ENCODE measurements at regions not wholly inside any gene's neighbourhood (a gene's known extent, or its start where the extent isn't known, plus 50 kb on each side); places are given as distances from the start of the nearest gene placed in this dataset.
A peak's percentile ranks its signal among the peaks of the same experiment; 100 is the strongest.

GRCh38 chr2:15730545-15731212 is 139.0 kb downstream of the DDX1 start:
- CTCF ChIA-PET = no interaction called here
- H3K36me3 ChIP-seq (ENCODE audit: control insufficient read depth, insufficient read depth, low read length) = no peaks in the 10 kb centered on the region
- BruUV-seq (replicated peaks) = no TSS peak
- intact Hi-C loops (cut with micrococcal nuclease; ENCODE audit: unreplicated experiment) (no loop called here), in situ Hi-C loops (cut with HindIII; ENCODE audit: low pct_unique_long_range_greater_than_20kb, low sequenced_read_pairs) (no loop called here)
- POLR2A ChIA-PET = no interaction called here
- DNase-seq (ENCODE audit: low read depth, low spot score) = peak; percentile 54
- no peak for TF ChIP-seq TCF7L2 (IDR thresholded peaks at IDR 0.05; ENCODE audit: low read depth, low read length)
- TF ChIP-seq POLR2AphosphoS5 (IDR thresholded peaks at IDR 0.05; ENCODE audit: low read depth, low read length) = peak; percentile 37; the same call in 1 of the 2 replicates
- H3K9me3 ChIP-seq (ENCODE audit: control insufficient read depth, insufficient read depth, low read depth, low read length) = no peaks in the 10 kb centered on the region
- ATAC-seq = peak; percentile 84
- no peaks in the 10 kb centered on the region for H3K27me3 ChIP-seq (ENCODE audit: control insufficient read depth, insufficient read depth, low read length)
- no peak overlapping the region for H3K27ac ChIP-seq (ENCODE audit: low read length)
- H3K4me1 ChIP-seq (ENCODE audit: control insufficient read depth, insufficient read depth, low read length) = 0 out of 2 replicates have a peak, but pooled peaks cover 8% of the 10 kb centered on the region
- H3K4me3 ChIP-seq (ENCODE audit: low read depth in 2 of 2, low read length in 2 of 2) = no peak overlapping the region

DNA sequence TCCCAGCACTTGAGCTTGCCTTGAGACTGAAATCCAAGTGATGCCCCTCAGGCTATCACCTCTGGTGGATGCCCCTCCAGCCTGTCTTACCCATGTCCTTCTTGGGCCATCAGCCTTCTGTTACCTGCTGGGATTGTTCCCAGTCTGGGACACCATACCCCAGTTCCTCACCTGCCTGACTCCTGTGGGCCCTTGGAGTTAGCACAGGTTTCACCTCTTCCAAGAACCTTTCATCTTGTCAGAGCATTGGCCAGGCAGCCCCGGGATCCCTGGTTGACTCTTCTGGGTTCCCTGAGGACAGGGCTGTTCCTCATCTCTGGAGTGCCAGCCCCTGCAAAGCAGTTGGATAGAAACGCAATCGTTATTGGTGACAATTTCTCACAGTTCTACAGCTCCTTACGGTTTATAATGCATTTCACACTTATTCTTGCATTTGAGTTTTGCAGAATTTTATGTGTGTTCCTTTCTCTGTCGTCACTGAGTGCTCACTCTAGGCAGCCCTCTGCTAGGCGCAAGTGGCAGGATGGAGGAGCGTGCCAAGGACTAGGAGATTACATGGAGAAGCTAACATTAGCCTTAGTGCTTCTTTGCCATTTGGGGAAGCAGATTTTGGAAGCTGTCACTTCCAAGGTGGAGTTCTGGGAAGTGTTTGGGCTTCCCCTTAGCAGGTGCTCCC is 139.7 kb downstream of the DDX1 start:
- BruUV-seq (replicated peaks) = no TSS peak
- DNase-seq (ENCODE audit: low read depth, low spot score) = no peak
- in situ Hi-C loops (cut with HindIII; ENCODE audit: low pct_unique_long_range_greater_than_20kb, low sequenced_read_pairs) = no loop called here
- no peaks in the 10 kb centered on the region for H3K27me3 ChIP-seq (ENCODE audit: control insufficient read depth, insufficient read depth, low read length)
- 0 out of 2 replicates have a peak, but pooled peaks cover 8% of the 10 kb centered on the region for H3K4me1 ChIP-seq (ENCODE audit: control insufficient read depth, insufficient read depth, low read length)
- no peak overlapping the region for H3K4me3 ChIP-seq (ENCODE audit: low read depth in 2 of 2, low read length in 2 of 2)
- ChIA-PET CTCF (no interaction called here), POLR2A (no interaction called here)
- TF ChIP-seq POLR2AphosphoS5 (IDR thresholded peaks at IDR 0.05; ENCODE audit: low read depth, low read length) (no peak), SIN3A (IDR thresholded peaks at IDR 0.05; ENCODE audit: borderline replicate concordance, insufficient read depth, low read depth, low read length) (no peak), REST (IDR thresholded peaks at IDR 0.05; ENCODE audit: insufficient read depth in 1 of 2, low read depth in 2 of 2, low read length in 1 of 2) (no peak), TCF7L2 (IDR thresholded peaks at IDR 0.05; ENCODE audit: low read depth, low read length) (no peak)
- TF ChIP-seq, protein P1, sequence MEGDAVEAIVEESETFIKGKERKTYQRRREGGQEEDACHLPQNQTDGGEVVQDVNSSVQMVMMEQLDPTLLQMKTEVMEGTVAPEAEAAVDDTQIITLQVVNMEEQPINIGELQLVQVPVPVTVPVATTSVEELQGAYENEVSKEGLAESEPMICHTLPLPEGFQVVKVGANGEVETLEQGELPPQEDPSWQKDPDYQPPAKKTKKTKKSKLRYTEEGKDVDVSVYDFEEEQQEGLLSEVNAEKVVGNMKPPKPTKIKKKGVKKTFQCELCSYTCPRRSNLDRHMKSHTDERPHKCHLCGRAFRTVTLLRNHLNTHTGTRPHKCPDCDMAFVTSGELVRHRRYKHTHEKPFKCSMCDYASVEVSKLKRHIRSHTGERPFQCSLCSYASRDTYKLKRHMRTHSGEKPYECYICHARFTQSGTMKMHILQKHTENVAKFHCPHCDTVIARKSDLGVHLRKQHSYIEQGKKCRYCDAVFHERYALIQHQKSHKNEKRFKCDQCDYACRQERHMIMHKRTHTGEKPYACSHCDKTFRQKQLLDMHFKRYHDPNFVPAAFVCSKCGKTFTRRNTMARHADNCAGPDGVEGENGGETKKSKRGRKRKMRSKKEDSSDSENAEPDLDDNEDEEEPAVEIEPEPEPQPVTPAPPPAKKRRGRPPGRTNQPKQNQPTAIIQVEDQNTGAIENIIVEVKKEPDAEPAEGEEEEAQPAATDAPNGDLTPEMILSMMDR (IDR thresholded peaks at IDR 0.05) = no peak
- no peak overlapping the region for H3K27ac ChIP-seq (ENCODE audit: low read length)
- no peak for ATAC-seq
- intact Hi-C loops (cut with micrococcal nuclease; ENCODE audit: unreplicated experiment) = no loop called here
- H3K36me3 ChIP-seq (ENCODE audit: control insufficient read depth, insufficient read depth, low read length) = no peaks in the 10 kb centered on the region
- no peaks in the 10 kb centered on the region for H3K9me3 ChIP-seq (ENCODE audit: control insufficient read depth, insufficient read depth, low read depth, low read length)

DNA sequence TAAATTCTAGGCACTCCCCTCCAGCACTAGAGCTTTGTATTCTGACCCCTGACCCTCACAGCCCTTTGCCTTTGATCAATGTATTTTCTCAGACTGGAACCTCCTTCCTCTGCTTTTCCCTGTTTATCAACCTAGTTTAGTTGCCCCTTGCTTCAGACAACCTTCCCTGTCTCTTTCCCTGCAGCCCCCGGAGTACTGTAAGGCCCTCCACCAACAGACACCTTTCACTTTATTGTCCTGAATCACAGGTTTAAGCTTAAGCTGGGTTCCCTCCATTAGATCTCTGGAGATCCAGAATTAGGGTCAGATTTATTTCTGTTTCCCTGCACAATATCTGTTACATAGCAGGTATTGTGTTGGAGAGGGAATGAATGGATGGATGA is 140.2 kb downstream of the DDX1 start:
- POLR2A ChIA-PET = no interaction called here
- Histone ChIP-seq H3K27me3 (ENCODE audit: control insufficient read depth, insufficient read depth, low read length) (no peaks in the 10 kb centered on the region), H3K9me3 (ENCODE audit: control insufficient read depth, insufficient read depth, low read depth, low read length) (no peaks in the 10 kb centered on the region), H3K4me1 (ENCODE audit: control insufficient read depth, insufficient read depth, low read length) (0 out of 2 replicates have a peak, but pooled peaks cover 8% of the 10 kb centered on the region), H3K36me3 (ENCODE audit: control insufficient read depth, insufficient read depth, low read length) (no peaks in the 10 kb centered on the region), H3K4me3 (ENCODE audit: low read depth in 2 of 2, low read length in 2 of 2) (no peak overlapping the region), H3K27ac (ENCODE audit: low read length) (no peak overlapping the region)
- CTCF ChIA-PET = no interaction called here
- DNase-seq (ENCODE audit: low read depth, low spot score) (no peak), ATAC-seq (no peak)
- TF ChIP-seq SIN3A (IDR thresholded peaks at IDR 0.05; ENCODE audit: borderline replicate concordance, insufficient read depth, low read depth, low read length) = no peak
- no peak for TF ChIP-seq TCF7L2 (IDR thresholded peaks at IDR 0.05; ENCODE audit: low read depth, low read length)
- intact Hi-C loops (cut with micrococcal nuclease; ENCODE audit: unreplicated experiment) = no loop called here
- BruUV-seq (replicated peaks) = no TSS peak
- in situ Hi-C loops (cut with HindIII; ENCODE audit: low pct_unique_long_range_greater_than_20kb, low sequenced_read_pairs) = no loop called here
